IMR-90 (cell line): ENCODE measurements at regions not wholly inside any gene's neighbourhood (a gene's known extent, or its start where the extent isn't known, plus 50 kb on each side); places are given as distances from the start of the nearest gene placed in this dataset.

Experiments used
- BHLHE40 ChIP-seq: fragments of 150-350 bp; IDR thresholded peaks from 2 replicates; pipeline ENCODE4 v1.6.1; 2016; ENCODE audit warnings: mild to moderate bottlenecking, low read depth, low read length
- CHD1 ChIP-seq: IDR thresholded peaks from 2 replicates; pipeline ENCODE4 v1.6.1; 2012; ENCODE audit warnings: low read depth, low read length, improper control_type of control experiment
- CTCF ChIP-seq: conservative IDR thresholded peaks from 2 replicates; pipeline ENCODE4 v1.5.1; 2012; ENCODE audit warnings: mild to moderate bottlenecking, low read depth, low read length, improper control_type of control experiment
- POLR2A ChIP-seq: IDR thresholded peaks from 2 replicates; pipeline ENCODE4 v1.6.1; 2012; ENCODE audit warnings: mild to moderate bottlenecking, low read depth, low read length
- RAD21 ChIP-seq: IDR thresholded peaks from 2 replicates; pipeline ENCODE4 v1.6.1; 2012; ENCODE audit warnings: low read length, improper control_type of control experiment

- no peak for TF ChIP-seq CTCF
- no peak for TF ChIP-seq POLR2A
- TF ChIP-seq RAD21: no peak
- TF ChIP-seq BHLHE40: no peak
- TF ChIP-seq CHD1: no peak
Observed at GRCh38 chr6:63458480-63459115, 113.7 kb upstream of the LOC128125822 start.
